Esophagus muscularis mucosa (tissue), 4 donors: ENCODE measurements at regions not wholly inside any gene's neighbourhood (a gene's known extent, or its start where the extent isn't known, plus 50 kb on each side); places are given as distances from the start of the nearest gene placed in this dataset.

Experiments used
- EP300 ChIP-seq: sonication (generic); formaldehyde crosslinking; IDR thresholded peaks from one replicate; pipeline ENCODE4 v1.6.1; 2017; ENCODE audit warnings: antibody characterized with exemption
- POLR2A ChIP-seq: fragments of 450-650 bp; IDR thresholded peaks from one replicate; pipeline ENCODE4 v1.6.1; 2017; ENCODE audit warnings: antibody characterized with exemption, moderate library complexity, mild to moderate bottlenecking, low read depth
- POLR2AphosphoS5 ChIP-seq, 2 donors: sonication (generic); formaldehyde crosslinking; IDR thresholded peaks; one replicate each; pipeline ENCODE4 v1.6.1; 2017; ENCODE audit warnings: antibody characterized with exemption in 2 of 2
- TF ChIP-seq, protein P1 (sequence below), 3 experiments: fragments of 200-600 bp in 2 of 3; fragments of 450-650 bp in 1 of 3; sonication (generic) in 2 of 3; IDR thresholded peaks; one replicate each; pipeline ENCODE4 v1.5.1; 2017 to 2019; ENCODE audit warnings: antibody characterized with exemption in 3 of 3, mild to moderate bottlenecking in 2 of 3, moderate library complexity in 1 of 3

DNA sequence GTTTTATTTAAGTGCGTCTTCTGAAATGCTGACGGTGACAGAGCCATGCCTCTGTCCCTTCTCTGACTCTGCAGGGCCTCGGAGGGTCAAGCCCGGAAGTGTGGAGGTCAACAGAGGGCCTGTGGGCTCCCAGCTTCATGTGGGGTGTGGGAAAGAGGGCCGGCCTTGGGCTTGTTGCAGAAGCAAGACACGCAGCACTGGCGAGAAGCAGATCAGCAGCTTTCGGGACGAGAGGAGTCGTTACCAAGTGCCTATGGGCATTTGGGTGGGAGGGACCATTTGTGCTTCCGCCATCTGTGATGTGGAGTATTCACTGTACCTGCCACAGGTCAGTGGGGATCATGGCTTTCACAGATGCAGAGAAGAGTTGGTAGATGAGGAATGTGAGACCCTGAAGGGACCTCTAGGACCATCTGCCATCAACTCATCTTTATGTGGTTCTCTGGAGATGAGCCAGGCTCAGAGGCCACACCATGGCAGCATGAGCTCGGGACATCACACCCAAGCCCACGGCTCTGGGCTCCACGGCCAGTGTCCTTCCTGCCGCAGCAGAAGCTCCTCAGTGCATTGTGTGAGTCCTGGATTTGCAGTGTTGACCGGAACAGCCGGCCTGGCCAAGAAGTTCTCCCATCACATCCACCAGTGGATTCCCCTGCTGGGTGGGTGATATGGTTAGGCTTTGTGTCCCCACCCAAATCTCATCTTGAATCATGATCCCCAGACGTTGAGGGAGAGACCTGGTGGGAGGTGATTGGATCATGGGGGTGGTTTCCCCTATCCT is 590.7 kb downstream of the TBC1D22A start:
- TF ChIP-seq POLR2A (no peak), POLR2AphosphoS5 (IDR thresholded peaks at IDR 0.05) (no peak), EP300 (no peak)
- TF ChIP-seq, protein P1, sequence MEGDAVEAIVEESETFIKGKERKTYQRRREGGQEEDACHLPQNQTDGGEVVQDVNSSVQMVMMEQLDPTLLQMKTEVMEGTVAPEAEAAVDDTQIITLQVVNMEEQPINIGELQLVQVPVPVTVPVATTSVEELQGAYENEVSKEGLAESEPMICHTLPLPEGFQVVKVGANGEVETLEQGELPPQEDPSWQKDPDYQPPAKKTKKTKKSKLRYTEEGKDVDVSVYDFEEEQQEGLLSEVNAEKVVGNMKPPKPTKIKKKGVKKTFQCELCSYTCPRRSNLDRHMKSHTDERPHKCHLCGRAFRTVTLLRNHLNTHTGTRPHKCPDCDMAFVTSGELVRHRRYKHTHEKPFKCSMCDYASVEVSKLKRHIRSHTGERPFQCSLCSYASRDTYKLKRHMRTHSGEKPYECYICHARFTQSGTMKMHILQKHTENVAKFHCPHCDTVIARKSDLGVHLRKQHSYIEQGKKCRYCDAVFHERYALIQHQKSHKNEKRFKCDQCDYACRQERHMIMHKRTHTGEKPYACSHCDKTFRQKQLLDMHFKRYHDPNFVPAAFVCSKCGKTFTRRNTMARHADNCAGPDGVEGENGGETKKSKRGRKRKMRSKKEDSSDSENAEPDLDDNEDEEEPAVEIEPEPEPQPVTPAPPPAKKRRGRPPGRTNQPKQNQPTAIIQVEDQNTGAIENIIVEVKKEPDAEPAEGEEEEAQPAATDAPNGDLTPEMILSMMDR (IDR thresholded peaks at IDR 0.05) = no peak
